ENCODE measurements at regions not wholly inside any gene's neighbourhood (a gene's known extent, or its start where the extent isn't known, plus 50 kb on each side); places are given as distances from the start of the nearest gene placed in this dataset.

- CTCF ChIA-PET: interaction anchor here (0.5 to 0.6 kb wide), 3 partner anchors 25 to 260 kb away, joined by 3 to 4 read pairs (median 3); no protein-coding TSS in a partner anchor
- no peak overlapping the region for H3K4me2 ChIP-seq (ENCODE audit: control insufficient read depth, insufficient read depth)
- H3K27me3 ChIP-seq (replicated peaks in 1 of 2; ENCODE audit: control insufficient read depth in 2 of 2, insufficient read depth in 2 of 2, low read length in 1 of 2): no peaks in the 10 kb centered on the region
- H3K9ac ChIP-seq (ENCODE audit: control insufficient read depth, insufficient read depth, low read length): no peak overlapping the region
- no TSS peak for BruUV-seq (replicated peaks)
- no peak overlapping the region for H3K4me3 ChIP-seq
- SMC1A ChIA-PET (ENCODE audit: uncharacterized antibody, unreplicated experiment): no interaction called here
- H2AFZ ChIP-seq (ENCODE audit: control insufficient read depth, low read depth, low read length): no peak overlapping the region
- TF ChIP-seq CBX5 (IDR thresholded peaks at IDR 0.05; ENCODE audit: low read depth) (no peak), JUNB (IDR thresholded peaks at IDR 0.05) (no peak), TARDBP (IDR thresholded peaks at IDR 0.05; ENCODE audit: borderline replicate concordance) (no peak), STAT1 (conservative IDR thresholded peaks at IDR 0.05) (no peak), KLF5 (IDR thresholded peaks at IDR 0.05; ENCODE audit: partially characterized antibody) (no peak), IRF4 (IDR thresholded peaks at IDR 0.05; ENCODE audit: low read depth, low read length) (no peak), ZBTB4 (CRISPR knock-in tag; IDR thresholded peaks at IDR 0.05) (no peak), HDGF (IDR thresholded peaks at IDR 0.05) (no peak), YBX1 (IDR thresholded peaks at IDR 0.05) (no peak), STAT3 (IDR thresholded peaks at IDR 0.05; ENCODE audit: low read depth, low read length) (no peak), ESRRA (IDR thresholded peaks at IDR 0.05; ENCODE audit: low read length) (no peak), NR2F1 (conservative IDR thresholded peaks at IDR 0.05) (no peak), MLLT1 (IDR thresholded peaks at IDR 0.05) (no peak), NR2C2 (IDR thresholded peaks at IDR 0.05; ENCODE audit: borderline replicate concordance, control insufficient read depth, insufficient read length, low read depth) (no peak), ZBTB40 (IDR thresholded peaks at IDR 0.05; ENCODE audit: borderline replicate concordance) (no peak), EP300 (IDR thresholded peaks at IDR 0.05; ENCODE audit: borderline replicate concordance in 1 of 2, control insufficient read depth in 1 of 2, low read depth in 2 of 2, low read length in 2 of 2) (no peak)
- no peak for ATAC-seq
- no peaks in the 10 kb centered on the region for H3K79me2 ChIP-seq (ENCODE audit: control insufficient read depth, insufficient read depth, low read length)
- 100% methylated on average over 1 of the region's 1 CpG for WGBS (ENCODE audit: insufficient coverage, insufficient replicate concordance, low lambda C conversion rate, missing lambda C conversion rate)
- in situ Hi-C loops (cut with MboI): no loop called here
- H3K4me1 ChIP-seq (ENCODE audit: control insufficient read depth, insufficient read depth, low read length): no peaks in the 10 kb centered on the region
- H3K9me3 ChIP-seq (replicated peaks; ENCODE audit: control insufficient read depth, insufficient read depth, low read length): no peaks in the 10 kb centered on the region
- no peaks in the 10 kb centered on the region for H3K36me3 ChIP-seq (ENCODE audit: control insufficient read depth in 2 of 2, insufficient read depth in 2 of 2, low read length in 1 of 2)
- DNase-seq (ENCODE audit: low read depth, low spot score): no peak
- intact Hi-C loops (cut with micrococcal nuclease; ENCODE audit: unreplicated experiment): no loop called here
- RAD21 ChIA-PET (ENCODE audit: unreplicated experiment): interaction anchor here (0.8 kb wide), 1 partner anchor 46 kb away, joined by 3 read pairs; no protein-coding TSS in a partner anchor
- no peaks in the 10 kb centered on the region for H4K20me1 ChIP-seq (ENCODE audit: control insufficient read depth, insufficient read depth)
- H3K27ac ChIP-seq (ENCODE audit: control insufficient read depth, insufficient read depth): no peak overlapping the region
- POLR2A ChIA-PET: no interaction called here
- FAIRE-seq: no peak
These were observed 80.3 kb downstream of the SKIDA1 start for GRCh38 chr10:21445163-21445562.
